ENCODE measurements at regions not wholly inside any gene's neighbourhood (a gene's known extent, or its start where the extent isn't known, plus 50 kb on each side); places are given as distances from the start of the nearest gene placed in this dataset.

- ATAC-seq = no peak
- TF ChIP-seq CREB5 (CRISPR knock-in tag; IDR thresholded peaks at IDR 0.05; ENCODE audit: low read depth) = no peak
Observed at GRCh38 chr4:126563389-126563788, 1069.4 kb upstream of the INTU start.

DNA sequence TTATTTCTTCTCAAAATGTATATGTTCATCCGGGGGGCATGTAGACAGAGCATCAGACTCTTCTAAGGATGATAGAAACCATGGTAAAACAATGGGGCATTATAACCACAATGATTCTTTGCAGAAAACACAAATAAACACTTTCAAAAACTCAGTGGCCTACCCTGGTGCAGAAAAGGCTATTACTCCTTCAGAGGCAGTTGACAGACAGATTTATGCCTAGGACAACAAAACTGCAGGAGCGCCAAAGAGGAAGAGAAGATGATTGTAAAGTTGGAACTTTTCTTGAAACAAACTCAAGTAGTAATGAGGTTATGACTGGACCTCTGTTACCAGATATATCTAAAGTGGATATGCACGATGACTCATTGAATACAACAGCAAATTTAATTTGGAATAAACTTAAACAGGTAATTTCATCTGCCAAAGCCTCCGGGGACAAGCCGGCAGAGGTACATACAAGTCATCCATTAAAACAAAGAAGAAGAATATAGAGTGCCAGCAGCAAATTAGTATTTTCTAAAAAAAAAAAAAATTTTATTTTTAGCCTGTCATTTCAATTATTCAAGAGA lies 1068.4 kb upstream of the INTU start:
- TF ChIP-seq ZC3H10 (CRISPR knock-in tag; IDR thresholded peaks at IDR 0.05) (peak; percentile 75; the same call in 1 of the 2 replicates), OSR1 (CRISPR knock-in tag; IDR thresholded peaks at IDR 0.05) (no peak), ISL1 (CRISPR knock-in tag; IDR thresholded peaks at IDR 0.05) (peak; percentile 93), CREB5 (CRISPR knock-in tag; IDR thresholded peaks at IDR 0.05; ENCODE audit: low read depth) (peak; percentile 23; the same call in 1 of the 2 replicates), GLIS3 (CRISPR knock-in tag; IDR thresholded peaks at IDR 0.05) (no peak), TOX (CRISPR knock-in tag; IDR thresholded peaks at IDR 0.05; ENCODE audit: borderline replicate concordance) (peak; percentile 81)
- peak; percentile 88 for ATAC-seq

GRCh38 chr4:126568652-126569570 lies 1063.8 kb upstream of the INTU start:
- TF ChIP-seq ZC3H10 (CRISPR knock-in tag; IDR thresholded peaks at IDR 0.05) (peak; percentile 80), SNAI2 (CRISPR knock-in tag; IDR thresholded peaks at IDR 0.05) (no peak), ZNF565 (CRISPR knock-in tag; conservative IDR thresholded peaks at IDR 0.05; ENCODE audit: low read depth) (no peak), TCF4 (CRISPR knock-in tag; IDR thresholded peaks at IDR 0.05; ENCODE audit: borderline replicate concordance) (no peak; the same call in 1 of the 2 replicates), PPARA (CRISPR knock-in tag; IDR thresholded peaks at IDR 0.05; ENCODE audit: borderline replicate concordance) (no peak), CREB5 (CRISPR knock-in tag; IDR thresholded peaks at IDR 0.05; ENCODE audit: low read depth) (no peak), CSDC2 (CRISPR knock-in tag; IDR thresholded peaks at IDR 0.05) (no peak), TOX (CRISPR knock-in tag; IDR thresholded peaks at IDR 0.05; ENCODE audit: borderline replicate concordance) (peak; percentile 69; the same call in 1 of the 2 replicates), ZFP30 (CRISPR knock-in tag; IDR thresholded peaks at IDR 0.05) (no peak), RARB (CRISPR knock-in tag; IDR thresholded peaks at IDR 0.05) (no peak), ARNTL (CRISPR knock-in tag; IDR thresholded peaks at IDR 0.05; ENCODE audit: borderline replicate concordance, low read depth) (no peak), GLIS3 (CRISPR knock-in tag; IDR thresholded peaks at IDR 0.05) (no peak), BACH2 (CRISPR knock-in tag; IDR thresholded peaks at IDR 0.05; ENCODE audit: borderline replicate concordance) (no peak), ESRRG (CRISPR knock-in tag; IDR thresholded peaks at IDR 0.05) (no peak), ZFP3 (CRISPR knock-in tag; IDR thresholded peaks at IDR 0.05) (no peak), OSR1 (CRISPR knock-in tag; IDR thresholded peaks at IDR 0.05) (no peak), ZNF8 (CRISPR knock-in tag; IDR thresholded peaks at IDR 0.05) (no peak), ISL1 (CRISPR knock-in tag; IDR thresholded peaks at IDR 0.05) (peak; percentile 90), ZNF70 (CRISPR knock-in tag; IDR thresholded peaks at IDR 0.05) (no peak)
- TF ChIP-seq, protein P1, sequence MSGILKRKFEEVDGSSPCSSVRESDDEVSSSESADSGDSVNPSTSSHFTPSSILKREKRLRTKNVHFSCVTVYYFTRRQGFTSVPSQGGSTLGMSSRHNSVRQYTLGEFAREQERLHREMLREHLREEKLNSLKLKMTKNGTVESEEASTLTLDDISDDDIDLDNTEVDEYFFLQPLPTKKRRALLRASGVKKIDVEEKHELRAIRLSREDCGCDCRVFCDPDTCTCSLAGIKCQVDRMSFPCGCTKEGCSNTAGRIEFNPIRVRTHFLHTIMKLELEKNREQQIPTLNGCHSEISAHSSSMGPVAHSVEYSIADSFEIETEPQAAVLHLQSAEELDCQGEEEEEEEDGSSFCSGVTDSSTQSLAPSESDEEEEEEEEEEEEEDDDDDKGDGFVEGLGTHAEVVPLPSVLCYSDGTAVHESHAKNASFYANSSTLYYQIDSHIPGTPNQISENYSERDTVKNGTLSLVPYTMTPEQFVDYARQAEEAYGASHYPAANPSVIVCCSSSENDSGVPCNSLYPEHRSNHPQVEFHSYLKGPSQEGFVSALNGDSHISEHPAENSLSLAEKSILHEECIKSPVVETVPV (CRISPR knock-in tag; IDR thresholded peaks at IDR 0.05) = no peak; the same call in 1 of the 2 replicates
- TF ChIP-seq, protein P2, sequence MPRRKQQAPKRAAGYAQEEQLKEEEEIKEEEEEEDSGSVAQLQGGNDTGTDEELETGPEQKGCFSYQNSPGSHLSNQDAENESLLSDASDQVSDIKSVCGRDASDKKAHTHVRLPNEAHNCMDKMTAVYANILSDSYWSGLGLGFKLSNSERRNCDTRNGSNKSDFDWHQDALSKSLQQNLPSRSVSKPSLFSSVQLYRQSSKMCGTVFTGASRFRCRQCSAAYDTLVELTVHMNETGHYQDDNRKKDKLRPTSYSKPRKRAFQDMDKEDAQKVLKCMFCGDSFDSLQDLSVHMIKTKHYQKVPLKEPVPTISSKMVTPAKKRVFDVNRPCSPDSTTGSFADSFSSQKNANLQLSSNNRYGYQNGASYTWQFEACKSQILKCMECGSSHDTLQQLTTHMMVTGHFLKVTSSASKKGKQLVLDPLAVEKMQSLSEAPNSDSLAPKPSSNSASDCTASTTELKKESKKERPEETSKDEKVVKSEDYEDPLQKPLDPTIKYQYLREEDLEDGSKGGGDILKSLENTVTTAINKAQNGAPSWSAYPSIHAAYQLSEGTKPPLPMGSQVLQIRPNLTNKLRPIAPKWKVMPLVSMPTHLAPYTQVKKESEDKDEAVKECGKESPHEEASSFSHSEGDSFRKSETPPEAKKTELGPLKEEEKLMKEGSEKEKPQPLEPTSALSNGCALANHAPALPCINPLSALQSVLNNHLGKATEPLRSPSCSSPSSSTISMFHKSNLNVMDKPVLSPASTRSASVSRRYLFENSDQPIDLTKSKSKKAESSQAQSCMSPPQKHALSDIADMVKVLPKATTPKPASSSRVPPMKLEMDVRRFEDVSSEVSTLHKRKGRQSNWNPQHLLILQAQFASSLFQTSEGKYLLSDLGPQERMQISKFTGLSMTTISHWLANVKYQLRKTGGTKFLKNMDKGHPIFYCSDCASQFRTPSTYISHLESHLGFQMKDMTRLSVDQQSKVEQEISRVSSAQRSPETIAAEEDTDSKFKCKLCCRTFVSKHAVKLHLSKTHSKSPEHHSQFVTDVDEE (CRISPR knock-in tag; IDR thresholded peaks at IDR 0.05) = no peak
- TF ChIP-seq, protein P3, sequence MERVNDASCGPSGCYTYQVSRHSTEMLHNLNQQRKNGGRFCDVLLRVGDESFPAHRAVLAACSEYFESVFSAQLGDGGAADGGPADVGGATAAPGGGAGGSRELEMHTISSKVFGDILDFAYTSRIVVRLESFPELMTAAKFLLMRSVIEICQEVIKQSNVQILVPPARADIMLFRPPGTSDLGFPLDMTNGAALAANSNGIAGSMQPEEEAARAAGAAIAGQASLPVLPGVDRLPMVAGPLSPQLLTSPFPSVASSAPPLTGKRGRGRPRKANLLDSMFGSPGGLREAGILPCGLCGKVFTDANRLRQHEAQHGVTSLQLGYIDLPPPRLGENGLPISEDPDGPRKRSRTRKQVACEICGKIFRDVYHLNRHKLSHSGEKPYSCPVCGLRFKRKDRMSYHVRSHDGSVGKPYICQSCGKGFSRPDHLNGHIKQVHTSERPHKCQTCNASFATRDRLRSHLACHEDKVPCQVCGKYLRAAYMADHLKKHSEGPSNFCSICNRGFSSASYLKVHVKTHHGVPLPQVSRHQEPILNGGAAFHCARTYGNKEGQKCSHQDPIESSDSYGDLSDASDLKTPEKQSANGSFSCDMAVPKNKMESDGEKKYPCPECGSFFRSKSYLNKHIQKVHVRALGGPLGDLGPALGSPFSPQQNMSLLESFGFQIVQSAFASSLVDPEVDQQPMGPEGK (CRISPR knock-in tag; IDR thresholded peaks at IDR 0.05; ENCODE audit: borderline replicate concordance) = 0 out of 2 replicates have a peak, but pooled peaks have one; percentile 24
- TF ChIP-seq, protein P4, sequence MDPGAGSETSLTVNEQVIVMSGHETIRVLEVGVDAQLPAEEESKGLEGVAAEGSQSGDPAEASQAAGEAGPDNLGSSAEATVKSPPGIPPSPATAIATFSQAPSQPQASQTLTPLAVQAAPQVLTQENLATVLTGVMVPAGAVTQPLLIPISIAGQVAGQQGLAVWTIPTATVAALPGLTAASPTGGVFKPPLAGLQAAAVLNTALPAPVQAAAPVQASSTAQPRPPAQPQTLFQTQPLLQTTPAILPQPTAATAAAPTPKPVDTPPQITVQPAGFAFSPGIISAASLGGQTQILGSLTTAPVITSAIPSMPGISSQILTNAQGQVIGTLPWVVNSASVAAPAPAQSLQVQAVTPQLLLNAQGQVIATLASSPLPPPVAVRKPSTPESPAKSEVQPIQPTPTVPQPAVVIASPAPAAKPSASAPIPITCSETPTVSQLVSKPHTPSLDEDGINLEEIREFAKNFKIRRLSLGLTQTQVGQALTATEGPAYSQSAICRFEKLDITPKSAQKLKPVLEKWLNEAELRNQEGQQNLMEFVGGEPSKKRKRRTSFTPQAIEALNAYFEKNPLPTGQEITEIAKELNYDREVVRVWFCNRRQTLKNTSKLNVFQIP (CRISPR knock-in tag; IDR thresholded peaks at IDR 0.05; ENCODE audit: borderline replicate concordance, low read depth) = 0 out of 2 replicates have a peak, but pooled peaks have one; percentile 34
- peak; percentile 77 for ATAC-seq
